Hepatocyte (in vitro differentiated cells): ENCODE measurements at regions not wholly inside any gene's neighbourhood (a gene's known extent, or its start where the extent isn't known, plus 50 kb on each side); places are given as distances from the start of the nearest gene placed in this dataset.

Source experiments
- DNase-seq: peaks from one replicate; pipeline ENCODE4 v3.0.0-alpha.2; 2016; ENCODE audit warnings: low spot score
- H2AFZ ChIP-seq: fragments of 200-600 bp; sonication (generic); 2 replicates; pipeline ENCODE4 v1.6.0; 2016; ENCODE audit warnings: antibody characterized with exemption, mild to moderate bottlenecking
- H3K27ac ChIP-seq: fragments of 200-600 bp; sonication (generic); 2 replicates; pipeline ENCODE4 v1.5.1; 2016; ENCODE audit warnings: mild to moderate bottlenecking
- H3K27me3 ChIP-seq: fragments of 200-600 bp; sonication (generic); 2 replicates; pipeline ENCODE4 v1.6.1; 2016
- H3K36me3 ChIP-seq: fragments of 200-600 bp; sonication (generic); replicated peaks from 2 replicates; pipeline ENCODE4 v1.5.1; 2016; ENCODE audit warnings: low read depth; ENCODE audit not compliant: insufficient read depth
- H3K4me1 ChIP-seq: fragments of 200-600 bp; sonication (generic); 2 replicates; pipeline ENCODE4 v1.5.1; 2016; ENCODE audit warnings: mild to moderate bottlenecking, moderate library complexity; ENCODE audit not compliant: insufficient read depth
- H3K4me2 ChIP-seq: fragments of 200-600 bp; sonication (generic); 2 replicates; pipeline ENCODE4 v1.6.0; 2016
- H3K4me3 ChIP-seq: fragments of 200-600 bp; sonication (generic); 2 replicates; pipeline ENCODE4 v1.5.1; 2016; ENCODE audit warnings: mild to moderate bottlenecking
- H3K79me2 ChIP-seq: fragments of 200-600 bp; sonication (generic); 2 replicates; pipeline ENCODE4 v1.6.0; 2017; ENCODE audit warnings: mild to moderate bottlenecking
- H3K9me2 ChIP-seq: fragments of 200-600 bp; sonication (generic); replicated peaks from 2 replicates; pipeline ENCODE4 v1.6.0; 2017; ENCODE audit warnings: mild to moderate bottlenecking; ENCODE audit not compliant: insufficient read depth
- H3K9me3 ChIP-seq: fragments of 200-600 bp; sonication (generic); 2 replicates; pipeline ENCODE4 v1.5.1; 2016; ENCODE audit warnings: low read depth, mild to moderate bottlenecking
- H4K20me1 ChIP-seq: fragments of 200-600 bp; sonication (generic); 2 replicates; pipeline ENCODE4 v1.6.0; 2016; ENCODE audit warnings: mild to moderate bottlenecking; ENCODE audit not compliant: insufficient read depth, poor library complexity, severe bottlenecking
- EZH2 ChIP-seq: fragments of 200-600 bp; sonication (generic); IDR thresholded peaks from 2 replicates; pipeline ENCODE4 v1.6.1; 2016; ENCODE audit warnings: antibody characterized with exemption, mild to moderate bottlenecking, borderline replicate concordance
- EZH2phosphoT487 ChIP-seq: fragments of 200-600 bp; sonication (generic); IDR thresholded peaks from one replicate; pipeline ENCODE4 v1.6.1; 2018; ENCODE audit warnings: antibody characterized with exemption, mild to moderate bottlenecking, low read depth, moderate library complexity; ENCODE audit not compliant: unreplicated experiment, severe bottlenecking
- WGBS: methylation state at CpG from one replicate; pipeline ENCODE4 v1.1.6; 2016; ENCODE audit warnings: low lambda C conversion rate; ENCODE audit errors: missing lambda C conversion rate; 5-methylcytosine and 5-hydroxymethylcytosine counted together
- TF ChIP-seq, protein P1 (sequence below): fragments of 200-600 bp; sonication (generic); IDR thresholded peaks from 2 replicates; pipeline ENCODE4 v1.5.1; 2016; ENCODE audit warnings: antibody characterized with exemption, mild to moderate bottlenecking; ENCODE audit not compliant: poor library complexity

- no peaks in the 10 kb centered on the region for H3K36me3 ChIP-seq
Observed at GRCh38 chr10:83943920-83944319, 195.4 kb upstream of the GHITM start.

GRCh38 chr10:83945982-83946718, 193.2 kb upstream of the GHITM start:
- no peaks in the 10 kb centered on the region for H3K79me2 ChIP-seq
- DNase-seq = no peak

More at GRCh38 chr10:83943920-83944319, 195.4 kb upstream of the GHITM start:
- Histone ChIP-seq H3K4me3 (no peak overlapping the region), H3K79me2 (no peaks in the 10 kb centered on the region), H2AFZ (no peak overlapping the region), H3K9me2 (no peaks in the 10 kb centered on the region), H4K20me1 (no peaks in the 10 kb centered on the region), H3K4me2 (no peak overlapping the region), H3K27me3 (no peaks in the 10 kb centered on the region), H3K4me1 (no peaks in the 10 kb centered on the region), H3K27ac (no peak overlapping the region), H3K9me3 (no peaks in the 10 kb centered on the region)
- no peak for DNase-seq
- WGBS = 91% methylated on average over 4 of the region's 4 CpGs
- no peak for TF ChIP-seq EZH2phosphoT487
- TF ChIP-seq, protein P1, sequence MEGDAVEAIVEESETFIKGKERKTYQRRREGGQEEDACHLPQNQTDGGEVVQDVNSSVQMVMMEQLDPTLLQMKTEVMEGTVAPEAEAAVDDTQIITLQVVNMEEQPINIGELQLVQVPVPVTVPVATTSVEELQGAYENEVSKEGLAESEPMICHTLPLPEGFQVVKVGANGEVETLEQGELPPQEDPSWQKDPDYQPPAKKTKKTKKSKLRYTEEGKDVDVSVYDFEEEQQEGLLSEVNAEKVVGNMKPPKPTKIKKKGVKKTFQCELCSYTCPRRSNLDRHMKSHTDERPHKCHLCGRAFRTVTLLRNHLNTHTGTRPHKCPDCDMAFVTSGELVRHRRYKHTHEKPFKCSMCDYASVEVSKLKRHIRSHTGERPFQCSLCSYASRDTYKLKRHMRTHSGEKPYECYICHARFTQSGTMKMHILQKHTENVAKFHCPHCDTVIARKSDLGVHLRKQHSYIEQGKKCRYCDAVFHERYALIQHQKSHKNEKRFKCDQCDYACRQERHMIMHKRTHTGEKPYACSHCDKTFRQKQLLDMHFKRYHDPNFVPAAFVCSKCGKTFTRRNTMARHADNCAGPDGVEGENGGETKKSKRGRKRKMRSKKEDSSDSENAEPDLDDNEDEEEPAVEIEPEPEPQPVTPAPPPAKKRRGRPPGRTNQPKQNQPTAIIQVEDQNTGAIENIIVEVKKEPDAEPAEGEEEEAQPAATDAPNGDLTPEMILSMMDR = no peak
- no peak for TF ChIP-seq EZH2

DNA sequence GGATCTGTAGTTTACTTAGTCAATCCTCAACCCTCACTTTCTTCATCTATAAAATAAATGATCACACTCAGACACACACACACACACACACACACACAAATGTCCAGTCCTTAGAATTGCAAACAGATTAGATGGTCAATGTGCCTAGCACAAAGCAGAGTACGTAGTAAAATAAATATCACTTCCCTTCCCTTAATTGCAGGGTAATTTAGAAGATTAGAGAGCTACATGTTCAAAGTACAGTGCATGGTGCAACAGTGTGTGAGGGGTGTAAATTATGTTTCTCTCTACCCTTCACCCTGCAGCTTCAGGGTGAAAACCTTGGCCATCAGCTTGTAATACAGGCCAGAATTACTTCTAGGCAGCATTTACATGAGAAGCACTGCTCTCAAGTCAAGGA, 187.0 kb upstream of the GHITM start:
- H3K4me3 ChIP-seq = no peak overlapping the region
- 19% methylated on average over 1 of the region's 1 CpG for WGBS
- H4K20me1 ChIP-seq = no peaks in the 10 kb centered on the region

More at GRCh38 chr10:83945982-83946718, 193.2 kb upstream of the GHITM start:
- TF ChIP-seq, protein P1 = no peak
- TF ChIP-seq EZH2phosphoT487 (no peak), EZH2 (no peak)
- Histone ChIP-seq H3K36me3 (no peaks in the 10 kb centered on the region), H3K4me1 (no peaks in the 10 kb centered on the region), H3K4me3 (no peak overlapping the region), H3K27me3 (no peaks in the 10 kb centered on the region), H3K4me2 (no peak overlapping the region), H3K27ac (no peak overlapping the region), H4K20me1 (no peaks in the 10 kb centered on the region), H3K9me3 (no peaks in the 10 kb centered on the region), H3K9me2 (no peaks in the 10 kb centered on the region), H2AFZ (no peak overlapping the region)
- 72% methylated on average over 17 of the region's 17 CpGs for WGBS

More for the DNA sequence above, 187.0 kb upstream of the GHITM start:
- peaks cover 19% of the 10 kb centered on the region for H3K4me1 ChIP-seq
- H3K27ac ChIP-seq = peak overlapping the region; percentile 48
- no peak overlapping the region for H2AFZ ChIP-seq
- no peaks in the 10 kb centered on the region for H3K27me3 ChIP-seq
- H3K36me3 ChIP-seq = no peaks in the 10 kb centered on the region
- TF ChIP-seq, protein P1 = no peak
- TF ChIP-seq EZH2phosphoT487 = no peak
- no peak for TF ChIP-seq EZH2
- no peak overlapping the region for H3K4me2 ChIP-seq
- H3K79me2 ChIP-seq = no peaks in the 10 kb centered on the region
- no peaks in the 10 kb centered on the region for H3K9me3 ChIP-seq
- DNase-seq = peak; percentile 16
- no peaks in the 10 kb centered on the region for H3K9me2 ChIP-seq
